PC-9 (cell line): ENCODE measurements at regions not wholly inside any gene's neighbourhood (a gene's known extent, or its start where the extent isn't known, plus 50 kb on each side); places are given as distances from the start of the nearest gene placed in this dataset.
"Not testable (repeated sequence)": the region's sequence is repeated elsewhere in the genome, so short reads cannot be mapped to it uniquely, and the experiment has no call there.

Source experiments
- BruUV-seq: library from RNA; stranded (reverse); fragments of 400-500 nt; replicated peaks from 2 replicates; lab custom pipeline; 2021; lab: Mats Ljungman, UMichigan
- CTCF ChIA-PET: fragments of 300-600 bp; sonication (Branson Sonifier 250); formaldehyde crosslinking; loops from one replicate; lab custom pipeline; 2022; ENCODE audit warnings: antibody characterized with exemption; lab: Charles Lee
- POLR2A ChIA-PET: fragments of 300-600 bp; sonication (Branson Sonifier 250); formaldehyde crosslinking; loops from one replicate; lab custom pipeline; 2022; ENCODE audit warnings: antibody characterized with exemption; ENCODE audit not compliant: unreplicated experiment; lab: Charles Lee
- DNase-seq, 2 experiments: peaks; one replicate each; pipeline versions ENCODE4 v3.0.0 to v3.0.0-alpha.2; 2015 to 2022; ENCODE audit warnings: mixed read lengths in 1 of 2
- H2AFZ ChIP-seq: fragments of 200-600 bp; sonication (generic); 2 replicates; pipeline ENCODE4 v1.8.1; 2017; ENCODE audit warnings: antibody characterized with exemption
- H3F3A ChIP-seq: fragments of 200-600 bp; sonication (generic); 2 replicates; pipeline ENCODE4 v1.8.1; 2017; ENCODE audit warnings: antibody characterized with exemption, mild to moderate bottlenecking, low read depth; ENCODE audit not compliant: insufficient read depth
- H3K27ac ChIP-seq: fragments of 200-600 bp; sonication (generic); 2 replicates; pipeline ENCODE4 v1.6.1; 2016; ENCODE audit warnings: mixed run types
- H3K27me3 ChIP-seq: fragments of 200-600 bp; sonication (generic); 2 replicates; pipeline ENCODE4 v1.6.1; 2016; ENCODE audit warnings: low read depth, mixed run types; ENCODE audit not compliant: insufficient read depth
- H3K36me3 ChIP-seq: fragments of 200-600 bp; sonication (generic); 2 replicates; pipeline ENCODE4 v1.6.1; 2016; ENCODE audit warnings: low read depth, mixed run types
- H3K4me1 ChIP-seq: fragments of 200-600 bp; sonication (generic); replicated peaks from 2 replicates; pipeline ENCODE4 v1.6.1; 2016; ENCODE audit warnings: mixed run types; ENCODE audit not compliant: insufficient read depth
- H3K4me2 ChIP-seq: fragments of 200-600 bp; sonication (generic); 2 replicates; pipeline ENCODE4 v1.6.1; 2017; ENCODE audit warnings: mixed run types
- H3K4me3 ChIP-seq: fragments of 200-600 bp; sonication (generic); 2 replicates; pipeline ENCODE4 v1.6.1; 2016; ENCODE audit warnings: mixed run types
- H3K79me2 ChIP-seq: fragments of 200-600 bp; sonication (generic); 2 replicates; pipeline ENCODE4 v1.6.1; 2017; ENCODE audit warnings: low read depth, mixed run types
- H3K9me2 ChIP-seq: fragments of 200-600 bp; sonication (generic); 2 replicates; pipeline ENCODE4 v1.8.1; 2017; ENCODE audit warnings: mild to moderate bottlenecking; ENCODE audit not compliant: insufficient read depth
- H3K9me3 ChIP-seq: fragments of 200-600 bp; sonication (generic); 2 replicates; pipeline ENCODE4 v1.8.1; 2016; ENCODE audit warnings: low read depth; ENCODE audit not compliant: insufficient read depth
- H4K20me1 ChIP-seq: fragments of 200-600 bp; sonication (generic); 2 replicates; pipeline ENCODE4 v1.8.1; 2017; ENCODE audit not compliant: insufficient read depth
- EZH2 ChIP-seq: fragments of 200-600 bp; sonication (generic); IDR thresholded peaks from 2 replicates; pipeline ENCODE4 v1.8.0; 2017; ENCODE audit warnings: antibody characterized with exemption, low read depth
- intact Hi-C: fragments of 100-400 bp; cut with micrococcal nuclease; formaldehyde crosslinking; loops from one replicate; pipeline ENCODE4 v1.10.0; 2022; ENCODE audit not compliant: unreplicated experiment
- TF ChIP-seq, protein P1 (sequence below): fragments of 200-600 bp; sonication (generic); conservative IDR thresholded peaks from 2 replicates; pipeline ENCODE4 v1.6.1; 2017; ENCODE audit warnings: mixed run types, antibody characterized with exemption, mild to moderate bottlenecking, moderate library complexity

DNA sequence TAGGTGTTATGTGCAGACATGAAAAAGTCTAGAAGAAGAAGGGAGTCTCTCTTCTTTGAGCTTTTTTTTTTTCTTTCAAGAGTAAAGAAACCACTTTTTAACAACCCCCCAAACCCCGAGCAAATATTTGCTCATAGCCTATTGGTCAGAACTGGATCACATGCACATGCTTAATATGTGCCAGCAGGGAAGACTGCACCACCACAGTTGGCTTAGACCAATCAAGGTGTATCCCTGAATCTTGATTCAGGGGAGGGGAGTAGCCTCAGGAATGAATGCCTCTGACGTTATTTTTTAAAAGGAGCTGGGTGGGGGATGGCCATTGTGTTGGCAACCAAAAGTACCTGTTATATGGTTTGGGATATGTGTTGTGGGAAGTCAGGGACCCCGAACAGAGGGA is 171.4 kb upstream of the NABP1 start:
- ChIA-PET CTCF (interaction anchor here (0.6 to 0.7 kb wide), 2 partner anchors 14 to 830 kb away, joined by 3 to 4 read pairs; no protein-coding TSS in a partner anchor), POLR2A (no interaction called here)
- Histone ChIP-seq H3K27ac (no peak overlapping the region), H2AFZ (no peak overlapping the region), H3K4me1 (no peaks in the 10 kb centered on the region), H3K4me3 (no peak overlapping the region), H3F3A (no peaks in the 10 kb centered on the region), H4K20me1 (no peaks in the 10 kb centered on the region), H3K9me2 (no peaks in the 10 kb centered on the region), H3K27me3 (no peaks in the 10 kb centered on the region), H3K36me3 (no peaks in the 10 kb centered on the region), H3K9me3 (0 out of 2 replicates have a peak, but pooled peaks cover 6% of the 10 kb centered on the region), H3K4me2 (no peak overlapping the region), H3K79me2 (no peaks in the 10 kb centered on the region)
- DNase-seq = no peak
- TF ChIP-seq, protein P1, sequence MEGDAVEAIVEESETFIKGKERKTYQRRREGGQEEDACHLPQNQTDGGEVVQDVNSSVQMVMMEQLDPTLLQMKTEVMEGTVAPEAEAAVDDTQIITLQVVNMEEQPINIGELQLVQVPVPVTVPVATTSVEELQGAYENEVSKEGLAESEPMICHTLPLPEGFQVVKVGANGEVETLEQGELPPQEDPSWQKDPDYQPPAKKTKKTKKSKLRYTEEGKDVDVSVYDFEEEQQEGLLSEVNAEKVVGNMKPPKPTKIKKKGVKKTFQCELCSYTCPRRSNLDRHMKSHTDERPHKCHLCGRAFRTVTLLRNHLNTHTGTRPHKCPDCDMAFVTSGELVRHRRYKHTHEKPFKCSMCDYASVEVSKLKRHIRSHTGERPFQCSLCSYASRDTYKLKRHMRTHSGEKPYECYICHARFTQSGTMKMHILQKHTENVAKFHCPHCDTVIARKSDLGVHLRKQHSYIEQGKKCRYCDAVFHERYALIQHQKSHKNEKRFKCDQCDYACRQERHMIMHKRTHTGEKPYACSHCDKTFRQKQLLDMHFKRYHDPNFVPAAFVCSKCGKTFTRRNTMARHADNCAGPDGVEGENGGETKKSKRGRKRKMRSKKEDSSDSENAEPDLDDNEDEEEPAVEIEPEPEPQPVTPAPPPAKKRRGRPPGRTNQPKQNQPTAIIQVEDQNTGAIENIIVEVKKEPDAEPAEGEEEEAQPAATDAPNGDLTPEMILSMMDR = no peak
- no TSS peak for BruUV-seq
- intact Hi-C loops = no loop called here

DNA sequence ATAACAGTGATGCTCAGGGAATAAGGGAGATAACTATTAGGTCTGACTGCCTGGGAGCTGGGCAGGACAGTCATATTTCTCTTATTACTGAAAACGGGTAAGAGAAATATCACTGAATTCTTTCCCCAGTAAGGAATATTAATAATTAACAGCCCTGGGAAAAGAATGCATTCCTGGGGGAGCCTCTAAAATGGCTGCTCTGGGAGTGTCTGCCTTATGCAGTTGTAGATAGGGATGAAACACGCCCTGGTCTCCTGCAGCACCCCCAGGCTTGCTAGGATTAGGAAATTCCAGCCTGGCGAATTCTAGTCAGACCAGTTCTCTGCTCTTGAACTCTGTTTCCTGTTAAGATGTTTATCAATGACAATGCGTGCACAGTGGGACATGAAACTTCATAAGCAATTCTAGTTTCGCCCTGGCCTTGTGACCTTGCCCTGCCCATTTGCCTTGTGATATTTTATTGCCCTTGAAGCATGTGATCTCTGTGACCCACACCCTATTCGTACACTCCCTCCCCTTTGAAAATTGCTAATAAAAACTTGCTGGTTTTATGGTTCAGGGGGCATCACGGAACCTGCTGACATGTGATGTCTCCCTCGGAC is 170.6 kb upstream of the NABP1 start:
- BruUV-seq, H3K36me3 ChIP-seq, H3K9me2 ChIP-seq, H2AFZ ChIP-seq, POLR2A ChIA-PET, H3K79me2 ChIP-seq, H3K27ac ChIP-seq, H3K9me3 ChIP-seq, H3K4me2 ChIP-seq, H3F3A ChIP-seq, DNase-seq, intact Hi-C loops, H3K27me3 ChIP-seq, H3K4me3 ChIP-seq, H4K20me1 ChIP-seq, H3K4me1 ChIP-seq: not testable (repeated sequence)
- CTCF ChIA-PET = interaction anchor here (0.6 kb wide), 1 partner anchor 15 kb away, joined by 3 read pairs; no protein-coding TSS in a partner anchor

- no peaks in the 10 kb centered on the region for H3K9me2 ChIP-seq
- H4K20me1 ChIP-seq = no peaks in the 10 kb centered on the region
- TF ChIP-seq, protein P1 = no peak
- TF ChIP-seq EZH2 = no peak
- ChIA-PET POLR2A (no interaction called here), CTCF (no interaction called here)
- no peaks in the 10 kb centered on the region for H3K27me3 ChIP-seq
- H2AFZ ChIP-seq = no peak overlapping the region
- 0 out of 2 replicates have a peak, but pooled peaks cover 6% of the 10 kb centered on the region for H3K9me3 ChIP-seq
- H3K4me2 ChIP-seq = no peak overlapping the region
- H3K4me3 ChIP-seq = no peak overlapping the region
- intact Hi-C loops = no loop called here
- H3K36me3 ChIP-seq = no peaks in the 10 kb centered on the region
- no TSS peak for BruUV-seq
- no peak for DNase-seq
- no peaks in the 10 kb centered on the region for H3K79me2 ChIP-seq
- H3K27ac ChIP-seq = no peak overlapping the region
- no peaks in the 10 kb centered on the region for H3K4me1 ChIP-seq
- no peaks in the 10 kb centered on the region for H3F3A ChIP-seq
These were observed 169.2 kb upstream of the NABP1 start for GRCh38 chr2:191508738-191509137.
